ENCODE measurements at regions not wholly inside any gene's neighbourhood (a gene's known extent, or its start where the extent isn't known, plus 50 kb on each side); places are given as distances from the start of the nearest gene placed in this dataset.
A peak's percentile ranks its signal among the peaks of the same experiment; 100 is the strongest.
"Not testable (repeated sequence)": the region's sequence is repeated elsewhere in the genome, so short reads cannot be mapped to it uniquely, and the experiment has no call there.

DNA sequence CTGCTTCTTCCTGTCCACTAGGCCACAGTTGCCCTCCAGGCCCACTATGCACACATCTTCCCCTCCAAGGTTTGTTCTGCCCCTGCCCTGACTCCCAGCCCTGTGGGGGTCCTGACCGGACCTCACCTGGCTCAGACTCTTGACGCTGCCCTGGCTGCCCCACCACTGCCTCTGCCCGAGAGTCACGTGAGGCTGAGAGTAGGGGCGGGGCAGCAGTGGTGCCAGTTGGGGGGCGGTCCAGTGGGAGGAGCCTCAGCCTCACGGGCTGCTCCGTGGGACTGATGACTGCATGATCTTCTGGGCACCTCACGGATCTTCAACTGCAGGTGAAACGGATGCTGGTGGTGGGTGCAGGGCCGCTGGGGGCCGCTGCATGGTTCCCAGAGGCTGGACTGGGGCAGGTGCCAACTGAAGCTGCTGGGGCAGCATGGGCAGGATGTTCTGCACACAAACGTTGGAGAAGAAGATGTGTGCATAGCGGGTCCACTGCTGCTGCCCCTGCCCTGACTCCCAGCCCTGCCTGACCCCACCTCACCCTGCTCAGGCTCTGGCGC, 77.6 kb downstream of the HHIPL2 start:
- ATAC-seq: not testable (repeated sequence)

DNA sequence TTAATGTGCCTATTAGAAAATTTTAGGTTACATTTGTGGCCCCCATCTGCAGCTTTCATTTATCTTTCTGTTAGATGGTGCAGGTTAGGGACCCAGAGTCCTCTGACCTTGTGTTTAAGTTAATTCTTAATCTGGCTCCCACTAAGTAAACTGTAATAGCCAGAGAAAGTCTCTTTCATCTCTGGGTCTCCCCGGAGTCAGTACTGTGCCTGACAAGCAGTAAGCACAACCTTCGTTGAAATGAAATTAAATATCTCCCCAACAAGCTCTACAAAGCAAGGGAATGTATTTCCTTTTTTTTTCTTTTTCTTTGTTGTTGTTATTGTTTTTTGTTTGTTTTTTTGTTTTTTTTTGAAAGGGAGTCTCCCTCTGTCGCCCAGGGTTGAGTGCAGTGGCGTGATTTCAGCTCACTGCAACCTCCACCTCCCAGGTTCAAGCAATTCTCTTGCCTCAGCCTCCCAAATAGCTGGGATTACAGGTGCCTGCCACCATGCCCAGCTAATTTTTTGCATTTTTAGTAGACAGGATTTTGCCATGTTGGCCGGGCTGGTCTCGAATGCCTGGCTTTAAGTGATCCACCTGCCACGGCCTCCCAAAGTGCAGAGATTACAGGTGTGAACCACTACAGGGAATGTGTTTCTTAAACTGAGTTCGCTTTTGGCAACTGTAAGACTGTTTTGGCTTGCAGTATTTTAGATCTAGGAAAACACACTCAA, 81.6 kb downstream of the HHIPL2 start:
- no peak for ATAC-seq

DNA sequence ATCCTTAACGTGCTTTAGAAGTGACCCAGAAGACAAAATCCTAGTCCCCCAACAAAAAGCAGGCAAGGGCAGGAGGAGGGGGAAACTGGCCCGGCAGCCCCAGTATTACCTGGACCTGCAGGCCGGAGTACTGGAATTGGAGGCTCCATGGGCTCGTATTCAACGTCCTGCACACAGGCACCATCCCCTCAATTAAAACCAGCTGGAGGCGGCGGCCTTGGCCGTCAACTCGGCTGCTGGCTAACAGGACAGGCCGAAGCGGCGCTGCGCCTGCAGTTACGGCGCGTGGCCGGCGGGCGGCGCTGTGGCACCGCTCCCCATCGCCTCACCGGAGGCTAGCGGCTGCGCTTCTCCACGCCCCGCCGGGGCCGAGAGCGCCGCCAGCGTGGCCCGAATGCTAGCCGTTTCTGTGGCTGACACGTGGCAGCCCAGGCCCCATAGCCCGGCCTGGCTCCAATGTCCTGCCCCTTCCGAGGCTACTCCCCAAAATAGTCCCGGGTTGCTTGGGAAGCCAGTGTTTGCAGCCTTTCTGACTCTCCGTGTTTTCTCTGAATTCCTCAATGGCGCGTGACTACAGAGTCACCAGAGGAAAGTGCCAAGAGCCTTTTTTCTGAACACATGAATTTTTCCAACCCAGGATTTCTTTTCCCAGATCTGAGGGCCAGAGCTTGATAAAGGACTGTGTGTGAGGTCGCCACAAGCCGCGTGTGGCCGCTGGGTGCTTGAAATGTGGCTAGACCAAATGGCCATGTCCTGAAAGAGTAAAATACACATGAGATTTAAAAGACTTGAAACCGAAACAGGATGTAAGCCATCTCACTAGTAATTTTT, 82.5 kb downstream of the HHIPL2 start:
- ATAC-seq: peak; percentile 90 to 91

DNA sequence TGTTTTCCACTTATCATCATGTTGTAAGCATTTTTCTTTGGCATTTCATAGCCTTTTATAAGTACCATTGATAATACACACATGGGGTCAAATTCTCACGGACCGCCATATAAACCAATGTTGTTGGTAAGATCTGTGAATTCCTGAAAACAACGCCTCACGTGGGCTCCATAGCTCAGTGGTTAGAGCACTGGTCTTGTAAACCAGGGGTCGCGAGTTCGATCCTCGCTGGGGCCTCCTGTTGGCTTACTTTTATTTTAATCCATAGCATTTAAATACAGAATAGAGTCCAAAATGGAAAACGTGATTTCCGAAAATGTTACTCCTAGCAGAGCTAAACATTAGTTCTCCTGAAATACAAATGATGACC, 83.1 kb downstream of the HHIPL2 start:
- peak; percentile 33 to 42 for ATAC-seq

DNA sequence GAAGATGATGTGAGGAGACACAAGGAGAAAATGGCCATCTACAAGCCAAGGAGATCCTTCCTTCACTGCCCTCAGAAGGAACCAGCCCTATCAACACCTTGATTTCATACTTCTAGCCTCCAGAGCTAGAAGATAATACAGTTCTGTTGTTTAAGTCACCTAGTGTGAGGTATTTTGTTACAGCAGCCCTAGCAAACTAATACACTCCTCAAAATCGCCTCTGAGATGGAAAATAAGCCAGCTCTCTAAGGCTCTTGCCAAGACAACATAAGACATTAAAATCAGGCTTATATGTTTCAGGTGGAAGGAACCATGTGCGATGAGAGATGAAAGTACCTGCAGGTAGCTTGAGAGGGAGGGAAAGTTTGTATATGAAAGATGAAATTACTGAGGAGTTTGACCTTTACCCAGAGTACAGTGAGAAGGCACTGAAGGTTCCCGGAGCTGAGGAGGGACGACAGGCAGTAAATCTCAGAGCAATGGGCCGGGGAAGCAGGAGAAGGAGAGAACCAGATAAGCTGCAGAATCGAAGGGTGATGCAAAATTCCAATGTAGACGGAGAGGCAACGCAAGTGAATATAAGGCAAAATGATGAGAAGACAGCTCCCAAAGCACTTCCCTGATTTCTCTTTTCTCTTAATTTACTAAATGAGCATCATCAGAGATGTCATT, 84.7 kb downstream of the HHIPL2 start:
- no peak for ATAC-seq

DNA sequence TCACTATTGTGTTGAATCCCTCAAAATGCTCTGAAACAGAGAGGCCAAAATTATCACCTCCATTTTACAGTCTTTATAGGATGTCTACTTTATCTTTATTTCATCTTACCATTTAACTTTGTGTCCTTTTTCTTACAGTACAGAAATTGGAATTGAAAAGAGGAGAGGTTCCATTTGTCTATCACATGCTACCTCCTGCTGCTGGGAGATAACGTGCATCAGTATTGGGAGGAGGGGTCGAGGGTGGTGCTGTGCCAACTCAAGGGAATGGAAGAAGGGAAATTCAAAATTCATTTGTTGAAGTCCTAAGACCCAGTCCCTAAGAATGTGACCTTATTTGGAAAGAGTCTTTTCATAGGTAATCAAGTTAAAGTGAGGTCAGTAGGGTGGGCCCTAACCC, 85.3 kb downstream of the HHIPL2 start:
- ATAC-seq: no peak

DNA sequence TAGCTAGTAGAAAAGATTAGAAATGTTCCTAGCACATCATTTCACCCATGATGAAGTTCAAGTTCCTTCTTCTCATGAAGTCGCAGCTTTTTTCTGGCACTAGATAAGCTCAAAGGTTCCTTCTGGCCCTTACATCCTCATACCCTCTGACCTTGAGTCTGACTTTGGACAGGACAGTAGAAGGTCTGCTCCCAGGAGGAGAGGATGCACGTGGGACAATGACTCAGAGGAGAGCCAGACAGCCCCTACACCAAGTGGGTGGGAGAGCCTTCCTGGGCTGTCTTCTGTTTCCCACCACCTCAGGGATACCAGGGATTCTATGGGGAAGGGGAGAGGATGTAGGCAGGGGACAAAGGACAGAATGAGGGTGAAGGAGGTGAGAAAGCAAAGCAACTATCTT, 86.0 kb downstream of the HHIPL2 start:
- ATAC-seq: no peak

DNA sequence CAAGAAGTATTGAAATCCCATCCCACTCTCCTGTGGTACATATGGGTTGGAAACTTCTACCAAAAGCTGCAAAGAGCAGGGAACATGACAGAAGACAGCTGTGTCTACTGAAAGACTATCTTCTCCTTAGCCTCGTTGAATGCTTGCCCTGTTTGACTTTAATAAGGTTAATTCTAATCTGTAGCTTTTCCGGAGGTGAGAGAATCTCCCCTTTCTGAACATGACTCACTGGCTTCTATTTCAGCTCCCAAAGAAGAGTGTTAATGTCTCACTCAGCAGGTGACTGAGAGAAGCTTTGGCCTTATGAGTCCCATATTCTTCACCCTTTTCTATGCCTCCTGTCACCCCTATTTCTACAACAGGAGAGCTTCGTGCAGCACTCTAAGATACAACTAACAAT, 88.3 kb downstream of the HHIPL2 start:
- no peak for ATAC-seq

DNA sequence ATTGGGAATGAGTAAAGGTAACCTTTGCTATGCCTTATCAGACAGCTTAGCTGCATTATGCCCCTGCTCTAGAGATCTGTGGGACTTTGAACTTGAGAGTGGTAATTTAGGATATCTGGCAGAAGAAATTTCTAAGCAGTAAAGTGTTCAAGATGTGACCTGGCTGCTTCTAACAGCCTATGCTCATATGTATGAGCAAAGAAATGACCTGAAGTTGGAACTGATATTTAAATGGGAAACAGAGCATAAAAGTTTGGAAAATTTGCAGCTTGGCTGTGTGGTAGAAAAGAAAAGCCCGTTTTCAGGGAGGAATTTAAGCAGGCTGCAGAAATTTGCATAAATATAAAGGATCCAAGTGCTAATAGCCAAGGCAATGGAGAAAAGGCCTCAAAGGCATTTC, 90.4 kb downstream of the HHIPL2 start:
- no peak for ATAC-seq

DNA sequence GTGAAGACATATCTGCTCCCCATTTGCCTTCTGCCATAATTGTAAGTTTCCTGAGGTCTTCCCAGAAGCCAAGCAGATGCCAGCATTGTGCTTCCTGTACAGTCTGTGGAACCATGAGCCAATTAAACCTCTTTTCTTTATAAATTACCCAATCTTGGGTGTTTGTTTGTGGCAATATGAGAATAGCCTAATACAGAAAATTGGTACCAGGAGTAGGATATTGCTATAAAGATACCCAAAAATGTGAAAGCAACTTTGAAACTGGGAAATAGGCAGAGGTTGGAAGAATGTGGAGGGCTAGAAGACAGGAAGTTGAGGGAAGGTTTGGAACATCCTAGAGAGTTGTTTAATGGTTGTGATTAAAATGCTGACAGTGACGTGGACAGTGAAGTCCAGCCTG, 90.8 kb downstream of the HHIPL2 start:
- no peak for ATAC-seq

DNA sequence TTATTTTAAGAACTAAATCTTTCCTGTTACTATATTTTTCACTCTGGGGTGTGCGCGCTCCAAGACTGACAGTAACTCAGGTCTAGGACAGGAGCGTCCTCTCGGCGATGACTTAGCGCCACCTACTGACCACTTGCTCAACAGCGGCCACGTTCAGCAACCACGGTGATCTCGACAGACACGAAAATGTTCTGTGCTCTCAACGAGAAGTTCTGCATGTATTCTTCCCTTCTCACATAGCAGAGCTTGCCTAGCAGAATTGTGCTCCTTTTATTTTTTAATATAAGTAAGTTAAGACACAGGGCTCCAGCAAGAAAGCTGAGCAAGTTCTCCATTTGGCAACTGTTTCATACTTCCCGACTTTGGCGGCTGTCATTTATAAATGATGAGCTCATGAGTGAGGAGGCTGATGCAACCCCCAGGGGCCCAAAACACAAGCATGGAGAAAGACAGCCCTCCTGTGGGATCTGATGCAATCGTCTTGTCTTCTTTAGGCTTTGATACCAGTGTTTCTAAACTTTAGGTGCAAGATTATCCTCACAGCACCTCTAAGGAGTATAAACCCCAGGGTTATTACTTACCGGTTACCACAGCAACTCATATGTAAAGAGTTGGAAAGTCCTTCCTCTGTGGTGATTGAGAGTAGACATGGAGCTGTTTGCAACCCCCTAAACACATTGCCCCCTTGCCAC, 92.6 kb downstream of the HHIPL2 start:
- peak; percentile 87 to 90 for ATAC-seq

DNA sequence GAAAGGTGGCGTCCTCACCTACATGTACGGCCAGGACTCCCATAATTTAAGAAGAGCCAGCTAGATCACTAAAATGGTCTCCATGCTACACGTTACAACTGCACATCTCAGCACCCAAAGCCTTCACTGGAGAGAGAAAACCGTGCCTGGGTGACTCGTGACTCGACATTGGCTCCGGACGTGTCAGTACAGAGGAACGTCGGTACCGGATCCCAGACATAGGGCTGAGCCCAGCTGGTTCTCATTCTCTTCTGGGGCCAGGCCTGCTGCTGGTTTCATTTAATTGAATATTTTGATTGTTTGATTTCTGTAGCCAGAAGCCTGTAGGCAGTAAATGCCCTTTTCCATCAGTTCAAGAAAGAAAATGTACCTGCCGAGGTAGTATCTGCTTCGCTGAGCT, 93.1 kb downstream of the HHIPL2 start:
- peak in 1 of 2 donors; percentile 14 for ATAC-seq

DNA sequence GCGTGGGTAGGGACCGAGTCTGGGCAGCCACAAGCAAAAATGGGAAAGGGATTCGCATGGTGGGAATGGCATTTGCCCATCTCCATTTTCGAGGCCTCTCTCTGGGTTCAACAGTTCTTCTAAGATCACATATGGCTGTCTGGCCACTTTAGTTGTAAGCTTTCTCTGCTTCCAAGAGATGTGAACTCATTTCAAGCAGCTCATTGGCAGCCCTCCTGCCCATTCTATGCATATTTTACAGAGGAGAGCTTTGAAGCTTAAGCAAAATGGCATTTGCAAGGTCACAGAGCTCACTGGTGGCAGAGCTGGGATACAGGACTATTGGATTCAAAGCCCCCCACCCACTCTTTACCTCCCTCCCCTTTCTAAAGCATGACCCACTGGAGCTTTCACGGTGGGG, 93.7 kb downstream of the HHIPL2 start:
- no peak for ATAC-seq

DNA sequence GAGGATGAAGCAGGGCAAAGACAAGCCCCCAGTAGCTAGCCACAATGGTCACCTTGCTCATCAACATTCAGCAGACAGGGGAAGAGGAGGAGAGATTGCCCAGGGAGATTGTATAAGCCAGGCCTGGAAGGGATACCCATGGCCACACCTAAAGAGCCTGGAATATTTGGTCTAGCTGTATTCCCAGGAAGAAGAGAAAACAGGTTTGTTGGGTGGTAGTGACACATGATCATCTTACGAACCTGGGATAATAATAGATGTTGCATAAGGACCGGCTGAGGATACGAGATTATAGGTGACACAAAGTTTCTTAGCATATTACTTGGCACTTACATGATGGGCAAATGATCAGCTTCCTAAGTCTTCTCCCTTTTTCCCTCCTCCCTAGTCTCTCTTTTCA, 95.9 kb downstream of the HHIPL2 start:
- no peak for ATAC-seq

DNA sequence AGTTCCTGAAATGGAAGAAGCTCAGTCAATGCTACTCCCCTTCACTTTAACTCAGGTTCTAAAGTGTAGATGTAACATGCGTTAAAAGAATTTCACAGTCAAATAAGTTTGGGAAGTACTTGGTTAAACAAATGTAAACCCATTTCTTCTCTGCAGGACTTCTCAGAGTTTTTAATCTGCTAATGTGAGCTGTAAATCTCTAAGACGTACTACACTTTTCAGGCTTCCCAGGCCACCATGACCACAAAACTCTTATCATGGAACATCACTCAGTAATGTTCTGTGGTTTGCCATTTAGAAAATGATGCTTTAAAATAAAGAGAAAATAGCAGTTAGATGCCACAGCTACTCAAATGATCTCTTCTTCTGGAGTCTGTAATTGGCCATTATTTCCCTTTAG, 104.3 kb downstream of the HHIPL2 start:
- ATAC-seq: no peak

DNA sequence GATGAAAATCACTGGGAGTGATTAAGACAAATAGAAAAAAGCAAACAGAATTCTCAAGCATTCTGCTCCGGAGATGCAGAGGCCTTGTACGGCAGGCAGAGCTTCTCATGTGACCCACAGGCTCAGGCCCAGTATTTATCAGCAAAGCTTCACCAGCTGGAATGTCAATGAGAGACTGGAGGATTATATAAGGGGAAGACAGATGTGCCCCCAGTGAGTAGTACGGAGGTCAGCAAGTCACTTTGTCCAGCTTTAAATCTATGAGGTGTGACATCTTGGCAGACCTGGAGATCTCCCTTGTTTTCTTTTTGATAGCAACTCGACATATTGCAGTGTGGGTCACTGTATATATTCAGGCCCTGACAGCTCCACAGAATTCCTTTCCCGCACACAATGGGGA, 106.8 kb downstream of the HHIPL2 start:
- no peak for ATAC-seq

DNA sequence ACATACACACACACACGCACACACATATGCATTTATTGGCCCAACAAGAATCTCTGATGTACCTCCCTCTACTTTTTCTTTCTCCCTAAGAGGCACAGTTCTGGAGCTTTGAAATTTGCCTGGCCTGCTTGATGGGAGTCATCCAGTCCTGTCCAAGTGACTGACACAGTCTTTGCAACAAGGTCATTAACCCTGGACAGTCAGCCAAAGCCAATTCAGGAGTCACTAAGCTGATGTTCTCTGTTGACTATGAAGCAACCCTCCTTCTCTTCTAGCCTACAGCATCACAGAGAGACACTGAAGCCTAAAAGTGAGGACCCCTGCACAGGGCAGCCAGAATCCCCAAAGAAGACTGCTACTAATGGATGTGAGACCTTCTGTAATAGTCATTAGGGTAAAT, 123.1 kb downstream of the HHIPL2 start:
- no peak for ATAC-seq

DNA sequence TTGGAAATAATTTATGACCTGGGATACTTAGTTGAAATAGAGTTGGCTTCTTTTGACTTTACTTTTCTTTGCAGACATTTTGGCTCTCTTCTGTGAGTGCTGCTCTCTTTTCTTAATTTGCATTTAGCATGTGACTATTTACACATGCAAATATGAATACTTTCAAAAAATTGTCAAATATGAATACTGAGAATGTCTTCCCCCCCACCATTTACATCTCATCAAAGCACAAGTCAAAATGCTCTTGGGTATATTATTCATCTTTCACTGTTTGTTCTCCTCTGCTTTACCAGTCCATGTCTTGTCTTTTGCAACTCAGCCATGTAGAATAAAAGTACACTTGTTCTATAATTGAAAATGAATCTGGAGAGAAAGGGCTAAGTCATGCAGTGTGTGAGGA, 126.5 kb downstream of the HHIPL2 start:
- no peak for ATAC-seq

DNA sequence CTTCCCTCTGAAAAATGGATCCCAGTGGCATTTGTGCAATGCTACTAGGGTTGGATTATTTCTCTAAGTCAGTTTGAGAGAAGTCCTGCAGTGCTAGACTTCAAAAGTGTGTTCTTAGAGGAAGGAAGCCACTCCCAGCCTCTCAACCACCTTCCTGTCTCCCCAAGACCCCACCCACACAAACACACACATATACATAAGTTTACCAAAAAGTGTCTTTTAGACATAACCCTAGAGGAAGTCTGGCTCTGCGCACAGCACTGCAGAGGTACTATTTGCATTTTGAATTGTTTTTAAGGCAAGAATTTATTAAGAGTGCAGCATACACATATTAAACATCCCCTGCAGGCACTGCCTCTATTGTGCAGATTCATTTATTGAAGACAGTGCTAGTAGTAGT, 127.3 kb downstream of the HHIPL2 start:
- no peak for ATAC-seq

DNA sequence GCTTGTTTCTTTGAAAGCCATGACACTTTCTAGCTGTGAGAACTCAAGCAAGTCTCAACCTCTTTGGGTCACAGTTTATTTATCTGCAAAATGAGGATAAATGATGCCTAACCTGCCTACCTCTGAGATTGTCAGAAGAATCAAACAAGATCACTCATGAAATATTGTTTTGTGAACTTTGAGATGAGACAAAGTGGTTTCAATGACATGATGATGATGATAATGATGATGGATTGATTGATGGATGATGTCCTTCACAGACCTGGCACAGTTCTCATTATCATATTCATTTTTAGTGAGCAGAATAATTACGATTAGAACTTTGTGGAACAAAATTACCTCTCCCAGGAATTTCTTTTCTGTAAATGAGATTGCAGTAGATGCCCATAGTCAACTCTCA, 129.2 kb downstream of the HHIPL2 start:
- no peak for ATAC-seq

DNA sequence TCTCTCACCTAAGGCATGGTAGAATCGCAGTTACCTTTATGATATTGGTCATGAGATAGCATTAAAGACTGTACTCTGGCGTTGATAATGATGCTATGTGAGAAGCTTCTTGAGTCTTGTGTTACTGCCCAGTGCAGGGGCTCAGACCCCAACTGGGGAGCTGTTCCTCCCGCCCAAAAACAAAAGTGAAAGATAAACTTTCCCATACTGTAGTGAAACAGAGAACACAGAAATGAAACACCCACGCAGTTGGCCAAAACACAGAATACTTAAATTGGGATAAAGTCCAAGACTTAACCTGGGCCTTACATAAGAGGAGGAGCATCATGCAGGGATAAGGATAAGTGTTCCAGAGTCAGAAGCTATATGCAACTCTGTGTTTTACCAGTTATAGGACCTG, 130.6 kb downstream of the HHIPL2 start:
- ATAC-seq: no peak

DNA sequence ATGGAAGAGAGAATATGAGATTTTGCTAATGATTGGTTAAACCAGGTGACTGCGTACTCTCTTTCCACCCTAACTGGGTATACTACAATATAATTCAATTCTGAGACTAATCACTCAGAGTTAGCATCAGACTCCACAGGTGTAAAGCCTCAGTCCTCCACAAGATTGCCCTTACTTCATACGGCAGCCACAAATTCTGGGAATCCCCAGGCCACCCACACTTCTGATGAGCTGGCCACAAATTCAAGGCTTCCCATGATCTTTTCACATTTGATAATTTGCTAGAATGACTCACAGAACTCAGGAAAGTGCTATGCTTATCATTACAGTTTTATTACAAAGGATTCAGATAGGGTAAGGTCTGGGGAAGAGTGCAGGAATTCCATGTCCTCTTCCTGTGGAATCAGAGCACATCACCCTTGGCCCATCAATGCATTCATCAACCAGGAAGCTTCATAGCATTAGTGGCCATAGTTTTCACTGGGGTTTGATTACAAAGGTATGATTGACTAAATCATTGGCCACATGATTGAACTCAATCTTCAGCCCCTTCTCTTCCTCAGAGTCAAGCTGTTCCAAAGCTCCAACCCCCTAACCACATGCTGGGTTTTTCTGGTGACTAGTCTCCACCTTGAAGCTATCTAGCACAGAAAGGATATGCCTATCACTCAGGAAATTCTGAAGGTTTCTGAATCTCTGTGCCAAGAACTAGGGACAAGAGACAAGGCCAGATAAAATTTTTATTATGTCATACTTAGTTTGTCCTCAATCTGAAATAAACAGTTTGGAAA, 131.7 kb downstream of the HHIPL2 start:
- peak; percentile 51 to 76 for ATAC-seq
